DND-41 (cell line): ENCODE measurements at regions not wholly inside any gene's neighbourhood (a gene's known extent, or its start where the extent isn't known, plus 50 kb on each side); places are given as distances from the start of the nearest gene placed in this dataset.

Experiments used
- EZH2 ChIP-seq: IDR thresholded peaks from 3 replicates; pipeline ENCODE4 v1.6.1; 2012; ENCODE audit warnings: borderline replicate concordance, low read depth, mild to moderate bottlenecking, moderate library complexity, low read length, inconsistent platforms; ENCODE audit not compliant: severe bottlenecking
- TF ChIP-seq, protein P1 (sequence below): IDR thresholded peaks from 2 replicates; pipeline ENCODE4 v1.5.1; 2012; ENCODE audit warnings: borderline replicate concordance, low read length, moderate library complexity, mild to moderate bottlenecking; ENCODE audit not compliant: poor library complexity, severe bottlenecking; ENCODE audit errors: extremely low read depth

DNA sequence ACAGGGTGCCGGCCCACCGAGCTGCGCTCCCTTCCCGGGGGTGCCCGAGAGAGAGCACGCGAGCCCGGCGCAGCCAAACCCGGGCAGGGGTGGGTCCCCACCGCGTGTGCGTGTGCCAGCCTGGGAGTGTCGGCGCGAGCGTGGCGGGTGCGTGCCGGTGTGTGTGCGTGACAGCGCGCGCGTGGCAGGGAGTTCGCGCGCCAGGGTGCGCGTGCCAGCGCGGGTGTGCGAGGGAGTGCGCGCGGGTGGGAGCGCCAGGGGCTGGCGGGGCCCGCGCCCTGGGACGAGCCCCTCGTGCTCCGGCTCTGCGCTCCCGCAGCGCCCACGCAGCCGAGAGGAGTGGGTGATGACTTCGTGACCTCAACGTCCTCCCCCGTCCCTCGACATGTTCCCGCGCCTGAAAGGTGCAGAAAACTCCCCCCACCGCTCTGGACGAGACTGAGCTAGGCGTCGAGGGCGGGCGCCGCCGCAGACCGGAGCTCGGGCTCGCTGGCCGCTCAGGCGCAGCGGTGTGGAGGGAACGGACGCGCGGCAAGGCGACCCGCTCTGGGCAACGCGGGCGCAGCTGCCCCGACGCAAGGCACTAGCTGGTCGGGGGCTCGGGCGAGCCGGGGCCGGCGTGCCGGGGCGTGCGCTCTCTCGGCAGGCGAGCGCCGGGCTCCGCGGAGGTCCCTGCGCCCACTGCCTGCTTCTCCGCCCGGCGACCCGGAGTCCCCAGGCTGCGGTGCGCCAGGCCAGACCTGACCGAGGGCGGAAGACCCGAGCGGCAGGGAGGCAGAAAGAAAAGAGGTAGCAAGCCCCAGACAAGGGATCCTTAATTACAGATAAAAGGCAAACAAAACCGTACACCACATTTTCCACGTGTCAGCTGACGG is 582.8 kb downstream of the ZEB2 start:
- TF ChIP-seq, protein P1, sequence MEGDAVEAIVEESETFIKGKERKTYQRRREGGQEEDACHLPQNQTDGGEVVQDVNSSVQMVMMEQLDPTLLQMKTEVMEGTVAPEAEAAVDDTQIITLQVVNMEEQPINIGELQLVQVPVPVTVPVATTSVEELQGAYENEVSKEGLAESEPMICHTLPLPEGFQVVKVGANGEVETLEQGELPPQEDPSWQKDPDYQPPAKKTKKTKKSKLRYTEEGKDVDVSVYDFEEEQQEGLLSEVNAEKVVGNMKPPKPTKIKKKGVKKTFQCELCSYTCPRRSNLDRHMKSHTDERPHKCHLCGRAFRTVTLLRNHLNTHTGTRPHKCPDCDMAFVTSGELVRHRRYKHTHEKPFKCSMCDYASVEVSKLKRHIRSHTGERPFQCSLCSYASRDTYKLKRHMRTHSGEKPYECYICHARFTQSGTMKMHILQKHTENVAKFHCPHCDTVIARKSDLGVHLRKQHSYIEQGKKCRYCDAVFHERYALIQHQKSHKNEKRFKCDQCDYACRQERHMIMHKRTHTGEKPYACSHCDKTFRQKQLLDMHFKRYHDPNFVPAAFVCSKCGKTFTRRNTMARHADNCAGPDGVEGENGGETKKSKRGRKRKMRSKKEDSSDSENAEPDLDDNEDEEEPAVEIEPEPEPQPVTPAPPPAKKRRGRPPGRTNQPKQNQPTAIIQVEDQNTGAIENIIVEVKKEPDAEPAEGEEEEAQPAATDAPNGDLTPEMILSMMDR: no peak
- no peak for TF ChIP-seq EZH2
